HG03196 (cell line): ENCODE measurements at regions not wholly inside any gene's neighbourhood (a gene's known extent, or its start where the extent isn't known, plus 50 kb on each side); places are given as distances from the start of the nearest gene placed in this dataset.

Experiments used
- ATAC-seq: cut with Tn5 transposase; IDR thresholded peaks from one replicate; pipeline ENCODE4 v1.9.1; 2021; ENCODE audit not compliant: unreplicated experiment

GRCh38 chr10:124288486-124288885, 130.2 kb downstream of the OAT start:
- ATAC-seq = no peak

- ATAC-seq = no peak
Measured at GRCh38 chr10:124287791-124288190, 130.9 kb downstream of the OAT start.

GRCh38 chr10:124287071-124287685, 131.5 kb downstream of the OAT start:
- ATAC-seq = no peak

DNA sequence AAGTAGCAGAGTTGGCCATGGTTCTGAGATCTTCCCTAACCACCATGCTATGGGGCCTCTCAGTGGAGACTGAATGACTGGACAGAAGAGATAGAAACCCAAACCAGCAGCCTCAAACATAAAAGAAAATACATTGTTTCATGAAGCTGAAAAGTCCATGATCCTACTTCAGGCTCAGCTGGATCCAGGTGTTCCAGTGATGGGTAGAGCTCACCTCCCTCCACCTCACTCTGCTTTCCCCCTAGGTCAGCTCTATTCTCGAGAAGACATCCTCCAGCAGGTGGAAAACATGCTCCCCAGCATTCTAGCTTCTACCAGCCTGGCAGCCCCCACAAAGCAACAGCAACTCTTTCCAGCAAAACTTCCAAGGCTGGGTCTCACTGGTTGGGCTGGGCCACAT, 132.1 kb downstream of the OAT start:
- no peak for ATAC-seq

DNA sequence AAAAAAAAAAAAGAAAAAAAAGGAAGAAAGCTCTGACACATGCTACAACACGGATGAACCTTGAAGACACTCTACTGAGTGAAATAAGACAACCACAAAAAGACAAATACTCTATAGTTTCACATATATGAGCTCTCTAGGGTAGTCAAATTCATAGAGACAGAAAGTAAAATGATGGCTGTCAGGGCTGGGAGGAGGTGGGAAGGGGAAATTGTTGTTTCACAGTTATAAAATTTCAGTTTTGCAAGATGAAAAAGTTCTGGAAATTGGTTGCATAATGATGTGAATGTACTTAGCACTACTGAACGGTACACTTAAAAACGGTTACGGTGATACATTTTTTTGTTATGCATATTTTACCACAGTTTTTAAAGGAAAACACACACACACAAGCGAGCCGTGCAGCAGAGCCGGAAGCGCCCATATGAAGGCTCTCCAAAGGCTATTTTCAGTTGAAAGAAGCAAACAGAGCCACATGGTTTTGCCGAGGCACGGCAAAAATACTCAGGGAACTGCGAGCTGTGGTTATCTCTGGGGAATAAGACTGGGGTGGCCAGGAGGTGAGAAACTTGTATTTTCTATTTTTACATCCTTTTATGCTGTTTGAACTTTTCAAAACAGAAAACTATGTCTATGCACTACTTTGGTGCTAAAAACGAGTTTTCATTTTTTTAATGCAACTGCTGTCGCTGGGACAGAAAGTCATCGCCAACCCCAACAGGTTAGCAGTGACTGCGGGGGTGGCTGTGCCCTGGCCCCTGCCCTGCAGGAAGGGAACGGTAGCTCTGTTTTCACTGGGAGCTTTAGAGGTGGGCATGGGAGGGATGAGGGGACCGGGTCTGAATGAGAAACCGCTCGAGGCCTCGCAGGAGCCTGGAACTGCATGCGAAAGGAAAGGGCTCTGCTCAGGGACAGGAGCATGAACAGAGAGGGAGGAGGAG, 132.9 kb downstream of the OAT start:
- ATAC-seq = peak; percentile 79

DNA sequence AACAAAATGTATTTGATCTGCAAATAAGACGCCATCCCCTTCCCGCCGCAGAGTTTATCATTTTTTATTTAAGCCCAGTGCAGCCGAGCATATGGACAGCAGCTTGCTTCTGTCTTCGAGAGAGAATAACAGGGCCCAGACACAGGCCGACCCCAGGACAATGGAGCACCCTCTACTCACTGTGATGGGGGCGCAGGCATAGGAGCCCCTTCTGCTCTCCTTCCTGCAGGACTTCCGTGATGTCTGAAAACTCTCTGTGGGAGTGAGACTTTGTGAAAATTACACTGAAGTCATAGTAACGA, 134.8 kb downstream of the OAT start:
- no peak for ATAC-seq

DNA sequence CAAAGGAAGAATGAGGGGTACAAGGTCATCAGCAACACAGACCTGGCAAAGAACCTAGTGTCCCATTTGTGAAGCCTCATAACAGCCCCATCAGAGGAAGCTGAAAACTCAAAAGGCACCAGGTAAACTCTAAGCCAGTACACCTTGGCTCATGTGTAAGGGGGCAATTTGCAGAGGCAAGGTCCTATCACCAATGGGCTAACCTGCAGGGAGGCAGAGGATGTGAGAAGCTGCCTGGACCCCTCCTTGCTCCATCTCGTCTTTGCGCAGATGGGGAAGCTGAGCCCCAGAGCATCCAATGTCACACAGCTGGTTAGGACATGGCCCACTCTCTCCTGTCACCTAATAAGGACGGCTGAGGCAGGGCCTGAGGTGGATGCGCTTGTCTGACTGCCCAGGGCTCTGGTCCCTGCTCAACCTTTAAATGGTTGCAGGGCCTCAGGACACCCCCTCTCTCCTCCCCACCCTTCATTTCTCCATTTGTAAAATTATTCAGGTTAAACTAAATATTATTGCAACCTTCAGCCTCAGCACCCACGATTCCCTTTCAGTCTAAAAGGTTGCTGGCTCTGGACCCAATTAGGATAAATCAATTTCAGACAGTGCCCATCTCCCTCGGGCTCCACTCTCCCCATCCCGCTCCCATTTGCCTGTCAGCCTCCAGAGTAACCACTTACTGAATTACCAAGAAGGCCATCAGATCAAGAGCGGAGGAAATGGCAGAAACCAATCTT, 135.3 kb downstream of the OAT start:
- no peak for ATAC-seq

- ATAC-seq = no peak
Measured at GRCh38 chr10:124282326-124282725, 136.4 kb downstream of the OAT start.

DNA sequence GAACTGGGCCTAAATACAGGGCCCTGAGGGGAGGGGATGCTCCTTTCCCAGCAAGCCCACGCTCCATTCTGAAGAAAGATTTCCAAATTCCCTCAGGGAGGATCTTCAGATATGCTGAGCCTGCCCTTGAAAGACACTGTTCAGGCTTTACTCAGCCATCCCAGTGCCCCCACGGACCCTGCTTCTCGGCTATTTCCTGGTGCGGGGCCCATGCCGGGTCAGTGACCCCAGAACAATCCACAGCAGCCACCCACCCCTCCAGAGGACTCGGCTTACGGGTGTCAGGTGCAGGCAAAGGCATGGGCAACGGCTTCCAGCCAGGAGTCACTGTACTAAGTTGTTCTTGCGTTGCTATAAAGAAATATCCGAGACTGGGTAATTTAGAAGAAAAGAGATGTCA, 137.1 kb downstream of the OAT start:
- ATAC-seq = no peak

DNA sequence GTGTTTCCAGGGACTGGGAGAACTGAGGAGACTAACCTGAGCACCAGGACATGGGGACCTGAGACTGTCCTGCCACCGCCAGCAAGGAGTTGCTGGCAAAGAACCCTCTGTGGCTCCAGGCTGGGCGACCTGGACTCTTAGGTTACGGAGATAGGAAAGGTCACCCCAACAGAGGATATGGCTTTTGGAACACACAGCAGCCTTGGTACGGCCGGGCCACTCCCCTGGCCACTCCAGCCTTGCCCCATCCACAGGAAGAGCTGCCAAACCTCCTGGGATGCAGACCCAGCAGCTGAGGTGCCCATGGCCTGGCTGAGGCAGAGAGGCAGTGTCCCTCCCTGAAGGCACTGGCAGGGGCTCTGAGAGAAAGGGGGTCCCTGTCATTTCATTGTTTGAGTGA, 137.8 kb downstream of the OAT start:
- ATAC-seq = no peak

- ATAC-seq = no peak
Measured at GRCh38 chr10:124279882-124280281, 138.8 kb downstream of the OAT start.

GRCh38 chr10:124279298-124279697, 139.4 kb downstream of the OAT start:
- ATAC-seq = no peak

DNA sequence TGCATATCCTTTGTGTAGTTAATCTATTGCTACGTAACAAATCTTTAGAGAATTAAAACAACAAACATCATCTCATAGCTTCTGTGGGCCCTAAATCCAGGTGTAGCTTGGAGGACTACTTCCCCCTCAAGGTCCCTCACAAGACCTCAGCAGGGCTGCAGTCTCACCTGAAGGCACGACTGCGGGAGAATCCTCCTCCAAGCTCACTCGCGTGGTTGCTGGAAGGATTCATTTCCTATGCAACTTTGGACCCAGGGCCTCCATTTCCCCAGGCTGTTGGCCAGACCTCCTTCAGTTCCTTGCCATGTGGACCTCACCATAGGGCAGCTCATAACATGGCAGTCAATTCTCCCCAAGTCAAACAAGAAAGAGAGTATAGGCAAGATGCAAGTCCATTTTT, 140.4 kb downstream of the OAT start:
- no peak for ATAC-seq

- ATAC-seq = no peak
Measured at GRCh38 chr10:124273141-124273540, 145.6 kb downstream of the OAT start.

- no peak for ATAC-seq
Measured at GRCh38 chr10:124271676-124272075, 147.0 kb downstream of the OAT start.

DNA sequence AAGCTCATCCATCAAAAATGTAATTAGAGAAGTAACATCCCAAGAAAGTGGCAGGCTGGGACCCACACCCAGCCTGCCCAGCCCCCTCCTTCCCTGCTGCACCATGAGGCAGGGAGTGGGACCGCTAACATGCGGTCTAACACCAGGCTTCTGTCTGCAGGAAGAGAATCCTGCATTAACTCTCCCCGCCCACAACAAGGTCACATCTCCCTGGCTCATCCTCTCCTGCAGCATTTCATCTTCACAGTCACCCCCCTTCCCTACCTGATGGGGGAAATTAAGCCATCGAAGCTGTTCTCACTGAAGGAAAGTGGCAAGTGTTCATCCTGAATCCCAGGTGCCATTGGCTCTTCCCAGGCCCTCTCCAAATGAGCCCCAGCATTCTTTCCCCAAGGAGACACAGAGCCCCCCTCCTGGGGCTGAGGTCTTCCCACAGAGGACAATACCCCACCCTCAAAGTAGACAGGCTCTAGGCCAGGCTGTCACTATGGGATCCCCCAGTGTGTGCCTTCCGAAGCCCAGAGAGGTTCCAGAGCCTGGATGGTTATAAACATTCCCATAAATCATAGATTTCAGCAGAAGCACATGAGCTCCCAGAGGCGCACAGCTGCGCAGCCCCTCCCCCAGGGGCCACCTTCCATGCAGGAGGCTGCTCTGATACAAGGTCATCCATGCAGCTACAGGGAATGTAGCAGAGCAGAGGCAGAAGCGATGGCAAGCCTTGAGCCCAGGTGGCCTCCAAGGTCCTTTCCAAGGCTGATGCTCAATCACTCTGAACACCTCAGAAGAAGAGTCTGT, 148.0 kb downstream of the OAT start:
- no peak for ATAC-seq

DNA sequence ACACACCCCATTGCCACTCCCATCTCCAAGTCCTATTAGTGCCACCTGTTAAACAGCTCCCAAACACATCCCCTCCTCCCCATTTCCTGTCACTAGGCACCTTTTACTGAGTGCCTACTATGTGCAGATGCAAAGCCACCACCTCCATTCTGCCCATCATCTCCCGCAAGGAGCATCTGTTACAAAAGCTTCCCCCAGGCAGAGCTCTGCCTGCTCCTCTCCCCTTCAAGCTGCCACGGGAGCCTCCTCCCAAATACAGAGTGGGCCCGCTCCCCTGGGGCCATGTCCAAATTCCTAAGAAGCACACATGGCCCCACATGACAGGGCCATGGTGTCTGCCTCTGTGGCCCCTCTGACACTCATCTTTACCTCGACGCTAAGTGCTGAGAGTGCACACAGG, 149.7 kb downstream of the OAT start:
- ATAC-seq = no peak

GRCh38 chr10:124267911-124268549, 150.7 kb downstream of the OAT start:
- ATAC-seq = no peak

GRCh38 chr10:124267231-124267885, 151.4 kb downstream of the OAT start:
- no peak for ATAC-seq
